Brain microvascular endothelial cell (primary cell): ENCODE measurements at regions not wholly inside any gene's neighbourhood (a gene's known extent, or its start where the extent isn't known, plus 50 kb on each side); places are given as distances from the start of the nearest gene placed in this dataset.

Experiments
- DNase-seq: peaks from one replicate; pipeline ENCODE4 v3.0.0-alpha.2; 2020
- H3K27ac ChIP-seq: fragments of 250-450 bp; sonication (Bioruptor Pico); 2 replicates; pipeline ENCODE4 v1.5.1; 2020; ENCODE audit warnings: mild to moderate bottlenecking, moderate library complexity
- H3K27me3 ChIP-seq: fragments of 250-450 bp; sonication (Bioruptor Pico); replicated peaks from 2 replicates; pipeline ENCODE4 v1.5.1; 2020; ENCODE audit warnings: mild to moderate bottlenecking
- H3K36me3 ChIP-seq: fragments of 250-450 bp; sonication (Bioruptor Pico); replicated peaks from 2 replicates; pipeline ENCODE4 v1.5.1; 2020; ENCODE audit warnings: mild to moderate bottlenecking
- H3K4me3 ChIP-seq: 2 replicates; pipeline ENCODE4 v1.5.1; 2011; ENCODE audit warnings: low read depth, mild to moderate bottlenecking, control low read depth, low read length, moderate library complexity
- in situ Hi-C: cut with HindIII; loops from 2 replicates; pipeline ENCODE4 v1.10.0; 2017; ENCODE audit warnings: low sequenced_read_pairs, low pct_ligation_motif_present
- TF ChIP-seq, protein P1 (sequence below): IDR thresholded peaks from 2 replicates; pipeline ENCODE4 v1.5.1; 2011; ENCODE audit warnings: low read depth, mild to moderate bottlenecking, moderate library complexity, low read length, control low read depth, inconsistent platforms; ENCODE audit errors: missing control alignments

DNA sequence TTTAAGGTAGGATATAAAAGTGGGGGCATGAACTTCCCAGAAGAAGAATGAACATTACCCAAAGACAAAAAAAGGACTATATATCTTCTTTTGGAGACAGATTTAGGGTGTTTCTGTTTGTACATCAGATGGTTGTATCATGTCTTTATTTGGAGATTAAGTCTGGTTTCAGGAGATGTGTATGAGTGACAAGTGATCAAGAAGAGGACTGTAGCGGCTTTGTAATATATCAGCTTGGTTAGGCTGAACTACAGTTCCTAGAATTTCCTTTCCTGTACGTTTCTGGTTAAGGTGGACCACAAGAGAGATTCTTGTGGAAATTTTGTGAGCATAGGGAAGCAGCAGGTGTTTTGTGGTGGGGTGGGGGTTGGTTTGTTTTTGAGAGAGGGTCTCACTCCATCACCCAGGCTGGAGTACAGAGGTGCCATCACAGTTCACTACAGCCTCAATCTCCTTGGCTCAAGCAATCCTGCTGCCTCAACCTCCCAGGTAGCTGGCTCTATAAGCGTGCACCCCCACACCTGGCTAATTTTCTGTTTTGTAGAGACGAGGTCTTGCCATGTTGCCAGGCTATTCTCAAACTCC is 287.1 kb upstream of the MGAT5 start:
- H3K4me3 ChIP-seq = no peak overlapping the region
- TF ChIP-seq, protein P1, sequence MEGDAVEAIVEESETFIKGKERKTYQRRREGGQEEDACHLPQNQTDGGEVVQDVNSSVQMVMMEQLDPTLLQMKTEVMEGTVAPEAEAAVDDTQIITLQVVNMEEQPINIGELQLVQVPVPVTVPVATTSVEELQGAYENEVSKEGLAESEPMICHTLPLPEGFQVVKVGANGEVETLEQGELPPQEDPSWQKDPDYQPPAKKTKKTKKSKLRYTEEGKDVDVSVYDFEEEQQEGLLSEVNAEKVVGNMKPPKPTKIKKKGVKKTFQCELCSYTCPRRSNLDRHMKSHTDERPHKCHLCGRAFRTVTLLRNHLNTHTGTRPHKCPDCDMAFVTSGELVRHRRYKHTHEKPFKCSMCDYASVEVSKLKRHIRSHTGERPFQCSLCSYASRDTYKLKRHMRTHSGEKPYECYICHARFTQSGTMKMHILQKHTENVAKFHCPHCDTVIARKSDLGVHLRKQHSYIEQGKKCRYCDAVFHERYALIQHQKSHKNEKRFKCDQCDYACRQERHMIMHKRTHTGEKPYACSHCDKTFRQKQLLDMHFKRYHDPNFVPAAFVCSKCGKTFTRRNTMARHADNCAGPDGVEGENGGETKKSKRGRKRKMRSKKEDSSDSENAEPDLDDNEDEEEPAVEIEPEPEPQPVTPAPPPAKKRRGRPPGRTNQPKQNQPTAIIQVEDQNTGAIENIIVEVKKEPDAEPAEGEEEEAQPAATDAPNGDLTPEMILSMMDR = no peak
- peaks cover 2% of the 10 kb centered on the region for H3K27me3 ChIP-seq
- no peaks in the 10 kb centered on the region for H3K36me3 ChIP-seq
- H3K27ac ChIP-seq = no peak overlapping the region
- in situ Hi-C loops = no loop called here
- no peak for DNase-seq

GRCh38 chr2:133967326-133967725 is 286.5 kb upstream of the MGAT5 start:
- Histone ChIP-seq H3K4me3 (no peak overlapping the region), H3K36me3 (no peaks in the 10 kb centered on the region), H3K27me3 (no peaks in the 10 kb centered on the region), H3K27ac (no peak overlapping the region)
- DNase-seq = no peak
- in situ Hi-C loops = no loop called here
- TF ChIP-seq, protein P1 = no peak

- no peak overlapping the region for H3K27ac ChIP-seq
- H3K4me3 ChIP-seq = no peak overlapping the region
- H3K27me3 ChIP-seq = no peaks in the 10 kb centered on the region
- no peak for DNase-seq
- H3K36me3 ChIP-seq = no peaks in the 10 kb centered on the region
- TF ChIP-seq, protein P1 = no peak
- in situ Hi-C loops = no loop called here
These were observed 285.4 kb upstream of the MGAT5 start for GRCh38 chr2:133968446-133968845.

GRCh38 chr2:133970641-133971040 is 283.2 kb upstream of the MGAT5 start:
- Histone ChIP-seq H3K27me3 (no peaks in the 10 kb centered on the region), H3K4me3 (no peak overlapping the region), H3K27ac (no peak overlapping the region), H3K36me3 (no peaks in the 10 kb centered on the region)
- in situ Hi-C loops = no loop called here
- no peak for DNase-seq
- TF ChIP-seq, protein P1 = no peak

- no peak overlapping the region for H3K4me3 ChIP-seq
- TF ChIP-seq, protein P1 = no peak
- in situ Hi-C loops = no loop called here
- no peak for DNase-seq
- no peak overlapping the region for H3K27ac ChIP-seq
- no peaks in the 10 kb centered on the region for H3K27me3 ChIP-seq
- H3K36me3 ChIP-seq = no peaks in the 10 kb centered on the region
These were observed 281.6 kb upstream of the MGAT5 start for GRCh38 chr2:133972297-133972696.

DNA sequence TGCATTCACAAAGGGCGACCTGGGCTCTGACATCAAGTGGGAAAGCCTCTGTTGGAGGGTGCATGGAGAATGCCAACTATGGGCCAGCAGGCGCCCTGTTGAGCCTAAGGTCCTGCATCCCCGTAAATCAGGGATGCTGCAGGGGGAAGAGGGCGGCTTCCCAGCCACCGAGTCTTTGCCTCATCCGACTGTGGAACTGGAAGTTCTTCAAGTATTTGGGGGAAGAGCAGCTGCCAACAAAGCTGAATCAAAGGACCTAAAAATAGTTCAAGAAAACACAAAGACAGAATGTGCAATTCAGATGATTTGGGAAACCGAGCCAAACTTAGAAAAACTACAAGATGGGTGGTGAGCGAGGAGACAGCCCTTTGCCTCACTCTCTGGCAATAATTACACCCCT is 281.1 kb upstream of the MGAT5 start:
- Histone ChIP-seq H3K4me3 (no peak overlapping the region), H3K27me3 (no peaks in the 10 kb centered on the region), H3K36me3 (no peaks in the 10 kb centered on the region), H3K27ac (no peak overlapping the region)
- no peak for DNase-seq
- TF ChIP-seq, protein P1 = no peak
- in situ Hi-C loops = no loop called here
